Stimulated activated CD4-positive, alpha-beta T cell treated with anti-CD3 and anti-CD28 coated beads, TNF-alpha, amount 100 ng/mL, for 24 hours (primary cell): ENCODE measurements at regions not wholly inside any gene's neighbourhood (a gene's known extent, or its start where the extent isn't known, plus 50 kb on each side); places are given as distances from the start of the nearest gene placed in this dataset.

ENCODE experiments used
- DNase-seq, 3 experiments: peaks; one replicate each; pipeline ENCODE4 v3.0.0-alpha.2; 2020; ENCODE audit warnings: low read depth in 3 of 3

- no peak for DNase-seq
Measured at GRCh38 chr14:73782623-73783022, 68.4 kb upstream of the PNMA1 start.

GRCh38 chr14:73780896-73781295, 66.7 kb upstream of the PNMA1 start:
- no peak for DNase-seq

- DNase-seq, result no peak
Measured at GRCh38 chr14:73780391-73780790, 66.2 kb upstream of the PNMA1 start.

GRCh38 chr14:73778736-73779135, 64.6 kb upstream of the PNMA1 start:
- DNase-seq, result no peak

- DNase-seq, result no peak
Measured at GRCh38 chr14:73777420-73777819, 63.2 kb upstream of the PNMA1 start.

GRCh38 chr14:73776194-73776537, 62.0 kb upstream of the PNMA1 start:
- no peak for DNase-seq

GRCh38 chr14:73775339-73776193, 61.4 kb upstream of the PNMA1 start:
- no peak for DNase-seq

GRCh38 chr14:73774671-73775070, 60.5 kb upstream of the PNMA1 start:
- DNase-seq, result no peak

GRCh38 chr14:73774241-73774570, 60.0 kb upstream of the PNMA1 start:
- no peak for DNase-seq

GRCh38 chr14:73773441-73774240, 59.5 kb upstream of the PNMA1 start:
- no peak for DNase-seq

- peak in 1 of 3 experiments; percentile 81 for DNase-seq
Measured at GRCh38 chr14:73771848-73772638, 57.9 kb upstream of the PNMA1 start.

GRCh38 chr14:73770977-73771847, 57.0 kb upstream of the PNMA1 start:
- DNase-seq, result no peak

GRCh38 chr14:73768107-73768506, 53.9 kb upstream of the PNMA1 start:
- DNase-seq, result no peak

- no peak for DNase-seq
Measured at GRCh38 chr14:73764406-73765280, 50.5 kb upstream of the PNMA1 start.
